HG03045 (cell line): ENCODE measurements at regions not wholly inside any gene's neighbourhood (a gene's known extent, or its start where the extent isn't known, plus 50 kb on each side); places are given as distances from the start of the nearest gene placed in this dataset.
"Not testable (repeated sequence)": the region's sequence is repeated elsewhere in the genome, so short reads cannot be mapped to it uniquely, and the experiment has no call there.

Experiments
- ATAC-seq: cut with Tn5 transposase; IDR thresholded peaks from one replicate; pipeline ENCODE4 v1.9.1; 2021; ENCODE audit warnings: mild to moderate bottlenecking, moderate library complexity; ENCODE audit not compliant: unreplicated experiment

GRCh38 chr3:30511524-30512251, 94.7 kb upstream of the TGFBR2 start:
- no peak for ATAC-seq

- no peak for ATAC-seq
Observed at GRCh38 chr3:30512576-30512975, 93.8 kb upstream of the TGFBR2 start.

GRCh38 chr3:30513374-30514152, 92.8 kb upstream of the TGFBR2 start:
- no peak for ATAC-seq

DNA sequence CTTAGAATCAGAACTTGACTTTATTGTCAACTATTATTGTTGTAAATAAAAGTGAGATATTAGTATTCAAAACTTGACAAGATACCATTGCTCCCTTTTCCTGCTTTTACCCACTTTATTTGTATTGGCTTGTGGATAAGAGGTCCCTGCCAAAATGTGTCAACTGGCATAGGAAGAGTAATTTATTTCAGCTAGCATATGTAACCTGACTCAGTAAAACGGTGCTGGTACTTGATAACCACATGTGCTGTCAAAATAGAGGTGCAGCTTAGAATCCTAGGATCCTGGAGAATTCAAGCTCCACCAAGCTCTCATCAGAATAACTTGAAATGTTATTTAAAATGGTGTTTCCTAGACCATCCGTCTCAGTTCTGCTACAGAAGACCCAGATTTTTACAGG, 90.2 kb upstream of the TGFBR2 start:
- no peak for ATAC-seq

- ATAC-seq = no peak
Observed at GRCh38 chr3:30518181-30518864, 88.1 kb upstream of the TGFBR2 start.

- no peak for ATAC-seq
Observed at GRCh38 chr3:30518872-30519271, 87.5 kb upstream of the TGFBR2 start.

DNA sequence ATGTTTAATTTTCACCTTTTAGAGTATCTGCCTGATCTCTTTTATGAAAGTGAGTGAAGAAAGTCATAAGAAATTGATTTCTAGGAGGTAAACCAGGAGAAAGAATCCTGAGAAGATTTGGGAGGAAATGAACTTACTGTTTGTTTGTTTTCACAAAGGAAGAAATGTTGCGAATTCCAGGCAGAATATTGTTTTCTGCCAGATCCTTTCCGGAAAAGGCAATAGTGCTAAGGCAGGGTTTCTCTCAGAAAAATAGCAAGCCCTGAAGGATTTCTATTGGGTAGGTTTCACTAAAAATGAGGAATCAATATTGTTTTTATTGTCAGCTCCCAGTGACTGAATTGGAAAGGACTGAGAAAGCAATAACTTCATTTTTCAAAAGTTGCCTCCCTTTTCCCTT, 85.7 kb upstream of the TGFBR2 start:
- no peak for ATAC-seq

DNA sequence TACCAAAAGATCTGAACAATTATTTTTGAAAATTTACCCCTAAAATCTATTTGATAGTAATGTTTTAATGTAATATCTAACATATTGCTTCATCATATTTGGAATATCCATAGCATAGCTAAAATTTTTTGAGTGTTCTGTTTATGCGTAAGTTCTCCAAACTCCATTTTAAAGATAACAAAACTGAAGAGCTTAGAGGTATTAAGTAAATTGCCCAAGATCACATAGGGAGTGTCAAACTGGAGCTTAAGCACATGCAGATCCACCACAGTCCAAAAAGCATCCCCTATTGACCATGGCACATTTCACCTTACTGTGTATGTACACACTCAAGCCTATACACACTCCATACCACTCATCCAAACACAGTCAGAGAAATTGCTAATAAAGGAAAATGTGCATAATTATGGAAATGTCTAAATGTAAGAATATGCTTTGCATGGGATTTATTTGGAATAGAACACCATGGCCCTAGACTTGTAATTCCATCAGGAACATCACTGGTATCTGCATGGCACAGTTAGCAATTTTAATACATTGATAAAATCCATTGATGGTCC, 85.2 kb upstream of the TGFBR2 start:
- no peak for ATAC-seq

- ATAC-seq = no peak
Observed at GRCh38 chr3:30522476-30522875, 83.9 kb upstream of the TGFBR2 start.

DNA sequence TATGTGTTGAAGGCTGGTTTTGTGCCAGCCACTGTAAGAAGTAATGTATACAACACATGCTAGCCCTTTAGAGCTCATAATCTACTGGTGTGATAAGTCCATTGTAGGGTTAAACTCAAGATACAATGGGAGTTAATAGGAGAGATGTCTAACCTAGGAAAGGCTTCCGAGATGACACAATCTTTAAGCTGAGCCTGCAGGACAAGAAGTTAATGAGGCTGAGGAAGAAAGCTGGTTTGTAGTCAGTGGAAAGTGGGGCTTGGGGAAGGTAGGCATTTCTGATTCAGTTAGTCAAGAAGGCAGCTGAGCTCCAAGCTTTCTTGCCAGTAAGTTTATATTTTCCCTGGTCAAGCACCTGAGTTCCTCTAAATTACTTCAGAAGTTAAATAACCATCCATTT, 83.0 kb upstream of the TGFBR2 start:
- no peak for ATAC-seq

GRCh38 chr3:30524357-30525040, 81.9 kb upstream of the TGFBR2 start:
- no peak for ATAC-seq

DNA sequence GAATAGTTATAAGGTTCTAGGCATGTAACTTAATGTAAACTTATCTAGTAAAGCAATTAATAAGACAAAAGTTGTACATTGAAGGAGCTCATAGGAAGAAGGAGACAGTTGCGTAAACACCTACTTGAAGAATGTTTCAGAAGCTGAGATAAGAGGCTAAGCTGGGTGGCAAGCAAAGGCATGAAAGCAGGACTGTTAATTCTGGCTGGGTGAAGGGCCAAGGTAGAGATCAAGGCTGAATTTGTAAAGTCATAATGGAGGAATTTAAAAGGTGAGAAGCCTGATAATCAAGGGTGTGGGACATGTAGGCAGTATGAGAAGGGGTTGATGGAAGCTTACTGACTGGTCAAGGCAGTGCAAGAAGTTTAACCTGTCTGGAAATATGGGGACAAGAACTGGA, 80.4 kb upstream of the TGFBR2 start:
- no peak for ATAC-seq

DNA sequence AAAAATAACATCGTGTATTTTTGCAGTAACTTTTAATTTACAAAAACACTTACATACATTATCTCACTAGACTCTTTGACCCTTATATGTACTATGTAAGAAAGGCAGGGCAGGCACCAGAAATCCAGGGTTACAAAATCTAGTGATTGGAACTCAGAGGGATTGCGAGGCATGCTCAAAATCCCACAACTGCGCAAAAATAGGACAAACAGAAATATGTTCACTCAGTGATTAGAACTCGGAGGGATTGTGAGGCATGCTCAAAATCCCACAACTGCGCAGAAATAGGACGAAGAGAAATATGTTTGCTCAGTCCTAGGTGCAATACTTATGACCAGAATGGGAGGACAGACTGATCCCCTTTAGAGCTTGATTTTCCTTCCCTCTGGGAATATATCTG, 79.2 kb upstream of the TGFBR2 start:
- ATAC-seq = no peak

DNA sequence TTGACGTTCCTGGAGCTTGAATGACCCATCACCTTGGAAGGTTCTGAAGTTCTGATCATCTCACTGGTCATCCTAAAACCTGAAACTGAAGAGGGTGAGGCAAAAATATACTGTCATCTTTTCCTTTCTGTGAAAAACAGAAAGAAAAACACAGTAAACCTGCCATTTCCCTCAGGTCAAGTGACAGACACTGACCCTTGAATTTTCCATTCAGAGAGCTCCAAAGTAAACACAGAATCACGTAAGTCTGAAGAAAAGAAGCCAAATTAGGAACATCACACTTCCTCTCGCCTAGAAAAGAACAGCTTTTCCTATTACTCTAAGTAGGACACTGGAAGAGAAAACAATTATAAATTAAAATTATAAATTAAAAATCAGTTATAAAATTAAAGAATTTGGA, 78.7 kb upstream of the TGFBR2 start:
- ATAC-seq = no peak

- ATAC-seq = no peak
Observed at GRCh38 chr3:30530084-30530483, 76.3 kb upstream of the TGFBR2 start.

DNA sequence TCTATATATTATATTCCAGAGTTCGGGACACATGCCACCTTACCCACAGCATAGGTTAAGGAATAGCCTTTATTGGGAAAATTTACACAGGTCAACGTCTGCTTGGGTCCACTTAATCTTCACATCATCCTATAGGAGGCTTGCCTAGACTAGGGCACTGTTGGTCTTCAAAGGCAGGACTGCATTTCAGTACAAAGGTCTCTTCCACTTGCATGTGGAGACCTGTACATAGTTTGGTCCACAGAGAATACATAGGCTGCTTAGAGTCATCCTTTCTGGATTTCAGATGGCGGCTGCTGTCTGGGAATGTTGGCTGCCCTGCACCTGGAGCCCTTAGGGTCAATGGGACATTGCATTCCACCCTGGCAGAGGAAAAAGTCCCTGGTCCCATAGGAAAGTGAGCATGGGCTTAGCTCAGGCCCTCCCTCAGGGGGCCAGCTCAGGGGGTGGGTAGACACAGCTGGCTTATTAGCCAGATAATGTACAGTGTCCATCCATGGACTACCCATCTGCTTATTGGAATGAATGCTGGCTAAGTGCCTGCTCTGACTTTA, 75.3 kb upstream of the TGFBR2 start:
- no peak for ATAC-seq

- no peak for ATAC-seq
Observed at GRCh38 chr3:30535525-30535924, 70.9 kb upstream of the TGFBR2 start.

GRCh38 chr3:30538791-30539190, 67.6 kb upstream of the TGFBR2 start:
- ATAC-seq = no peak

GRCh38 chr3:30539206-30539605, 67.2 kb upstream of the TGFBR2 start:
- no peak for ATAC-seq

GRCh38 chr3:30539772-30540171, 66.6 kb upstream of the TGFBR2 start:
- no peak for ATAC-seq

- not testable (repeated sequence) for ATAC-seq
Observed at GRCh38 chr3:30541156-30541555, 65.2 kb upstream of the TGFBR2 start.
